Activated T-helper 1 cell treated with anti-CD3 and anti-CD28 coated beads, Interleukin-2, amount 50 U/mL, for 16 hours (primary cell): ENCODE measurements at regions not wholly inside any gene's neighbourhood (a gene's known extent, or its start where the extent isn't known, plus 50 kb on each side); places are given as distances from the start of the nearest gene placed in this dataset.
"Not testable (repeated sequence)": the region's sequence is repeated elsewhere in the genome, so short reads cannot be mapped to it uniquely, and the experiment has no call there.

Experiments
- DNase-seq, 2 donors: peaks; one replicate each; pipeline ENCODE4 v3.0.0-alpha.2; 2020; ENCODE audit warnings: low read depth in 1 of 2, low spot score in 1 of 2

GRCh38 chr17:68135141-68135887, 99.8 kb downstream of the KPNA2 start:
- no peak for DNase-seq

DNA sequence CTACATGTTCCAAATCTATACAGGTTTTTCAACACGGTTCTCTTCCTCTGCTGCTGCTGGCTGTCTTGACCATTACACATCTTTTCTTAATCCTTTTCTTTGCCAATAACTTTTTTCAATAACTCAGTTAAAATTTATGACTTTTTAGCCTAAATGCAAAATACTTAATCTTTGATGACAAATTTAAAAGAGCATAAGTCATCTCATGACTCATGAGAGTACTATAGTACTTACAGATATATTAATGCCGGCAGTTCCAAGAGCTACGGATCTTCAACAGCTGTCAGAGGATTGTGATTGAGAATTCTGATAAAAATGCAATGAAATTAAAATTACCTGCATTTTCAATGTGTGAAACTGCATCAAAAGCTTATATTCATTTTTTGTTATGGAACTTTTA, 105.5 kb downstream of the KPNA2 start:
- DNase-seq: no peak

- DNase-seq: no peak
Measured at GRCh38 chr17:68142595-68142994, 105.2 kb upstream of the AMZ2 start.

DNA sequence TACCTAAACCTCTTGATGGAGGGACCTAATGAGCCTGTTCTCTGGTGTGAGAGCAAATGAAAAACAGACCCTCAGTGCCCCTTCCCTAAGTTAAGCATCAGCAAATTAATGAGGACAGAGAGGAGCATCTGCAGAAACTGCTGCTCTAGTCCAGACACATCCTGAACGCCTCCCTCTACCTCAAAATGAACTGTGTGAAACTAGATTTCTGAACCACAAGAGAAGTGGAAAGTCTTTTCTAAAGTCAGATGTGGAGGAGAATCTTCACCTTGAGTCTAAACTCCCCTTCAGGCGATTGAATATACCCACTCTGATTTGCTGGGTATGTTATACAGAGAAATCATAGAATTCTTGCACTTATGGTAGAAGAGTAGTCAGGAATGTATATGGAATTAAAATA, 104.4 kb upstream of the AMZ2 start:
- no peak for DNase-seq

DNA sequence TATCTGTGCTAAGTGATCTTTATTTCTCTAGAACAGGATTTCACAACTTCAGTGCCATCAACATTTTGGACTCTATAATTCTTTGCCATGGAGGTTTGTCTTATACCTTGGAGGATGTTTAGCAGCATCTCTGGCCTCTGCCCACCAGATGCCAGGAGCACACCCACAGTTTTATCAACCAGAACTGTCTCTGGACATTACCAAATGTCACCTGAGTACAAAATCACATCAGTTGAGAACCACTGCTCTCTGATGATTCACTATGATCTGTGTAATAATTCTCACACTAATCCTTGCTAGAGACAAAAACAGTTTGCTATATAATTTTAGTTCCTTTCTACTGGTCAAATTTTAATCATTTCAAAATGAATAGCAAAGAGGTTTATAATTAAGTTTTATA, 102.8 kb upstream of the AMZ2 start:
- DNase-seq: no peak

- DNase-seq: no peak
Measured at GRCh38 chr17:68148936-68149335, 98.9 kb upstream of the AMZ2 start.

- no peak for DNase-seq
Measured at GRCh38 chr17:68152161-68152571, 95.7 kb upstream of the AMZ2 start.

- DNase-seq: no peak
Measured at GRCh38 chr17:68155692-68156091, 92.2 kb upstream of the AMZ2 start.

DNA sequence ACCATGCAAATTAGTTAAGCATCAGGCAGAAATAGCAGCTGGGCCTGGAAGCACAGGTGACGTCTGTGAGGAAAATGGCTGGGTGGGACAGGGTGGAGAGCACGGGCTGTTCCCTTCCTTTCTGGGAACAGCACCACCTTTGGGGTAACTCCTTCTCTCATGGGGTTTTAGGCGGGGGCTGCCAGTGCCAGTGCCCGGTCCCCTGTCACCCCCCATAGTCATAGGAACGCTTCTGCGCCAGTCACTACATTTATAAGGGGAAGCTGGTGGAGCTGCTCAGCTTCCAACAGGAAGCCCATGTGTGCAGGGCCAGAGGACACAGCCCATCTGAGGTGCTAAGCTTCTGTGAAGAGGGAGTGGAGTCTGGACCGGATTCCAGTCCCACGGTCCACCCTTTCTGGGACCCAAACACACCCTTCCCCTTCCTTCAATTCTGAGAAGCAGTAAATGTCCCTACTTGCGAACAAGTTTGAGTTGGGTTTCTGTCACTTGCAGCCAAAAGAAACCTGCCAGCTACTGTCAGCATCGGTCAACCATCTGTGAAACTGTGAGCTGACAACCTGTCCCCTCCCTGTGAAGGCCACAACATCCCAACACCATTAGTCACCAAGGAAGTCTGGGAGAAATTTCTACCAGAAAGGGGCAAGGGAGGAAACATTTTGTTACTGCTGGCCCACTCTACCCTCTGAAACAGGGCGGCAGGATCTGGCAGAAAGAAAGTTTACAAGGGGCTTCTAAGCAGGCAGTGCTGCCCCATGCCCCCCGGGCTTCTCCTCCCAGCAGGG, 86.0 kb upstream of the AMZ2 start:
- no peak for DNase-seq

DNA sequence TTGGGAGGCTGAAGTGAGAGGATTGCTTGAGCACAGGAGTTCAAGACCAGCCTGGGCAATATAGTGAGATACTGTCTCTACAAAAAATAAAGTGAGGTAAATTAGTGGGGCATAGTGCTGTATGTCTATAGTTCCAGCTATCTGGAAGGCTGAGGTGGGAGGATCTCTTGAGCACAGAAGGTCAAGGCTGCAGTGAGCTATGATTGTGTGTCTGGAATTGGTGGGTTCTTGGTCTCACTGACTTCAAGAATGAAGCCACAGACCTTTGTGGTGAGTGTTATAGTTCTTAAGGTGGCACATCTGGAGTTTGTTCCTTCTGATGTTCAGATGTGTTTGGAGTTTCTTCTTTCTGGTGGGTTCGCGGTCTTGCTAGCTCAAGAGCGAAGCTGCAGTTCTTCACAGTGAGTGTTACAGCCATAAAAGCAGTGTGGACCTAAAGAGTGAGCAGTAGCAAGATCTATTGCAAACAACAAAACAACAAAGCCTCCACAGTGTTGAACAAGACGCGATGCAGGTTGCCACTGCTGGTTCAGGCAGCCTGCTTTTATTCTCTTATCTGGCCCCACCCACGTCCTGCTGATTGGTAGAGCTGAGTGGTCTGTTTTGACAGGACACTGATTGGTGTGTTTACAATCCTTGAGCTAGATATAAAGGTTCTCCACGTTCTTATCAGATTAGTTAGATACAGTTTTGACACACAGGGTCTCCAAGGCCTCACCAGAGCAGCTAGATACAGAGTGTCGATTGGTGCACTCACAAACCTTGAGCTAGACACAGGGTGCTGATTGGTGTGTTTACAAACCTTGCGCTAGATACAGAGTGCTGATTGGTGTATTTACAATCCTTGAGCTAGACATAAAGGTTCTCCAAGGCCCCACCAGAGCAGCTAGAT, 79.3 kb upstream of the AMZ2 start:
- DNase-seq: not testable (repeated sequence)

GRCh38 chr17:68169165-68169821, 78.5 kb upstream of the AMZ2 start:
- not testable (repeated sequence) for DNase-seq

- DNase-seq: no peak
Measured at GRCh38 chr17:68169840-68170239, 78.0 kb upstream of the AMZ2 start.

- no peak for DNase-seq
Measured at GRCh38 chr17:68170246-68170645, 77.6 kb upstream of the AMZ2 start.

- peak; percentile 49 to 56 for DNase-seq
Measured at GRCh38 chr17:68172461-68172954, 75.3 kb upstream of the AMZ2 start.

GRCh38 chr17:68175416-68175815, 72.4 kb upstream of the AMZ2 start:
- DNase-seq: no peak

DNA sequence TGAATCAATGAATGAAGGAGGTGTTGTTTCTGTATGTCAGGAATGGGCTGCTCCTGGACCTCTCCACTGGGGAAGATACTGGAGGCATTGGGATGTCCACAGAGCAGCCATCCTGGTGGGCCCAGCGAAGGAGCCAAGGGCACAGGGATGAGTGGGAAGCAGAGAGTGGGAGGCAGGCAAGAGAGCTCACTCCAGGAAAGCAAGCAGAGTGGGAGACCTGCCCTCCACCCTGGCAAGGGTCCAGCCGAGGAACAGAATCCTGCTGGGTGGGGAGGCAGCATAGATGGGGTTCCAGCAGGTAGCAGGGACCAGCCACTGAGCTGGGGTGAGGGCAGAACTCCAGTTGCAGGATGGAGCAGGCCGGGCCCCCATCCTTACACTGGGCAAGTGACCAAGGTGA, 71.9 kb upstream of the AMZ2 start:
- DNase-seq: no peak

DNA sequence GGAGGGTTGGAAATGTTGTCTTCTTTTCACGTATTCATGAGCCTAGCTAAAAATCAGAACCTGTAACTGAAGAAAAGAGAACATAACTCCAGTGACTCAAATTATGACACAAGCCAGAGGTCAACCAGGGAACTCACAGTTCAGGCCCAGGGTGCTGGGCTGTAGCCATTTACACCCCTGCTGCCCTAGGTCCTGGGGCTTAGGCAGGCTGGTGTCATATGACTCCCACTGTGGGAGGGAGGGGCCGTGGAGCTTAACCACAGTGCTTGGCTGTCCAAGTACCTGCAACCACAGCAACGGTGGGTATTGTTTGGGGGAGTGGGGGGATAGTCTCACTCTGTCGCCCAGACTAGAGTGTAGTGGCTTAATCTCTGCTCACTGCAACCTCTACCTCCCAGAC, 71.1 kb upstream of the AMZ2 start:
- no peak for DNase-seq

DNA sequence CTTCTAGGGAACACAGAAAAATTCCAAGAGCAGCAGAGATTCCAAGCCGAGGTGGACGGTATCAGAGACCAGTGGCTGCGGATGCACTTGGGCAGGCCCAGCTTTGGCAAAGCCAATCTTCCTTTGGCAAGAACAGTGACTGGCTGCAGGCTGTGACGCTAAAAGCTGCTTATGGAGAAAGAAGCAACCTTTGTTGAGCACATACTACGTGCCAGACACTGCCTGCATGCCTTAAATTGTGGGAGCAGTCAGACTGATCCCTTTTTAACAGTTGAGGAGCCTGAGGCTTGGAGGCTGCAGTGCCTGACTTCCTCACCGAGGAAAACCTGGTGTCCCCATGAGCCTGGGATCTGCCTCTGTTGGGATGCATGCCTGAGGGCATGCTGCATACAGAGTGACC, 69.0 kb upstream of the AMZ2 start:
- DNase-seq: no peak

GRCh38 chr17:68179236-68179925, 68.5 kb upstream of the AMZ2 start:
- DNase-seq: no peak

GRCh38 chr17:68179926-68180285, 67.9 kb upstream of the AMZ2 start:
- no peak for DNase-seq

DNA sequence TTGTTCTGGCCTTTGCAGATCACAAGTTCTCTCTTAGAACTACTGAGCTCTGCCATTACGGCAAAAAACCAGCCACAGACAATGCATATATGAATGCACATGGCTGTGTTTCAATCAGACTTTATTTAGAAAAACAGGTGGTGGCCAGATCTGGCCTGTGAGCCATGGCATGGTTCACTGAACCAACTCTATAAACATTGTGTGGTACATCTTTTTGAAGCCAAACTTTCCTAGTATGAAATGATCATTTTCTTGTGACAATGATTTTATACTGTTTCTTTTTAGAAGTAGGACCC, 65.9 kb upstream of the AMZ2 start:
- no peak for DNase-seq
